WTC11 (cell line): ENCODE measurements at regions not wholly inside any gene's neighbourhood (a gene's known extent, or its start where the extent isn't known, plus 50 kb on each side); places are given as distances from the start of the nearest gene placed in this dataset.

Source experiments
- ATF1 ChIP-seq: sonication (generic); formaldehyde crosslinking; IDR thresholded peaks from 2 replicates; pipeline ENCODE4 v1.8.1; 2023; ENCODE audit warnings: mild to moderate bottlenecking, moderate library complexity, missing genetic modification reagents
- CTCF ChIP-seq: fragments of 200-600 bp; IDR thresholded peaks from 2 replicates; pipeline ENCODE4 v1.8.0; 2022; ENCODE audit warnings: antibody characterized with exemption
- ESRRA ChIP-seq: sonication (generic); formaldehyde crosslinking; IDR thresholded peaks from 2 replicates; pipeline ENCODE4 v1.8.1; 2022; ENCODE audit warnings: mild to moderate bottlenecking, missing genetic modification reagents, borderline replicate concordance
- FOXJ3 ChIP-seq: sonication (generic); formaldehyde crosslinking; IDR thresholded peaks from 2 replicates; pipeline ENCODE4 v1.9.0; 2021; ENCODE audit warnings: missing genetic modification reagents, mild to moderate bottlenecking, borderline replicate concordance
- KAT7 ChIP-seq: sonication (generic); formaldehyde crosslinking; IDR thresholded peaks from 2 replicates; pipeline ENCODE4 v1.8.1; 2023; ENCODE audit warnings: missing genetic modification reagents, mild to moderate bottlenecking, borderline replicate concordance
- SP1 ChIP-seq: sonication (generic); formaldehyde crosslinking; conservative IDR thresholded peaks from 2 replicates; pipeline ENCODE4 v1.8.1; 2022; ENCODE audit warnings: missing genetic modification reagents
- ZNF219 ChIP-seq: sonication (generic); formaldehyde crosslinking; IDR thresholded peaks from 2 replicates; pipeline ENCODE4 v1.8.0; 2023; ENCODE audit warnings: missing genetic modification reagents, mild to moderate bottlenecking, borderline replicate concordance
- TF ChIP-seq, protein P1 (sequence below): sonication (generic); formaldehyde crosslinking; IDR thresholded peaks from 2 replicates; pipeline ENCODE4 v1.8.1; 2022; ENCODE audit warnings: low read depth, missing genetic modification reagents, borderline replicate concordance
- TF ChIP-seq, protein P2 (sequence below): sonication (generic); formaldehyde crosslinking; IDR thresholded peaks from 2 replicates; pipeline ENCODE4 v1.8.1; 2023; ENCODE audit warnings: mild to moderate bottlenecking, missing genetic modification reagents, moderate library complexity
- TF ChIP-seq, protein P3 (sequence below): sonication (generic); formaldehyde crosslinking; IDR thresholded peaks from 2 replicates; pipeline ENCODE4 v1.8.0; 2022; ENCODE audit warnings: mild to moderate bottlenecking, missing genetic modification reagents

DNA sequence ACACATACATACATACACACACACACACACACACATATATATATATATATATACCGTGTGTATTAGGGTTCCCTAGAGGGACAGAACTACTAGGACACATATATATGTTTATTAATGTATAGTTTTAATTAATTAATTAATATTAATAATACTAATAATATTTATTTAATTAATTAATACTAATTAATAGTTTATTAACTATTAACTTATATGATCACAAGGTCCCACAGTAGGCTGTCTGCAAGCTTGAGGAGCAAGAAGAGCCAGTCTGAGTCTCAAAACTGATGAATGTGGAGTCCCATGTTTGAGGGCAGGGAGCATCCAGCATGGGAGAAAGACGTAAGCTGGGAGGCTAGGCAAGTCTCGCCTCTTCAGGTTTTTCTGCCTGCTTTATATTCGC is 398.0 kb upstream of the KIF2A start:
- TF ChIP-seq, protein P1, sequence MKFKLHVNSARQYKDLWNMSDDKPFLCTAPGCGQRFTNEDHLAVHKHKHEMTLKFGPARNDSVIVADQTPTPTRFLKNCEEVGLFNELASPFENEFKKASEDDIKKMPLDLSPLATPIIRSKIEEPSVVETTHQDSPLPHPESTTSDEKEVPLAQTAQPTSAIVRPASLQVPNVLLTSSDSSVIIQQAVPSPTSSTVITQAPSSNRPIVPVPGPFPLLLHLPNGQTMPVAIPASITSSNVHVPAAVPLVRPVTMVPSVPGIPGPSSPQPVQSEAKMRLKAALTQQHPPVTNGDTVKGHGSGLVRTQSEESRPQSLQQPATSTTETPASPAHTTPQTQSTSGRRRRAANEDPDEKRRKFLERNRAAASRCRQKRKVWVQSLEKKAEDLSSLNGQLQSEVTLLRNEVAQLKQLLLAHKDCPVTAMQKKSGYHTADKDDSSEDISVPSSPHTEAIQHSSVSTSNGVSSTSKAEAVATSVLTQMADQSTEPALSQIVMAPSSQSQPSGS (CRISPR knock-in tag): no peak
- TF ChIP-seq CTCF (no peak), ESRRA (CRISPR knock-in tag) (no peak), SP1 (CRISPR knock-in tag) (no peak), FOXJ3 (no peak), ZNF219 (CRISPR knock-in tag) (no peak), KAT7 (no peak), ATF1 (CRISPR knock-in tag) (no peak)
- TF ChIP-seq, protein P2, sequence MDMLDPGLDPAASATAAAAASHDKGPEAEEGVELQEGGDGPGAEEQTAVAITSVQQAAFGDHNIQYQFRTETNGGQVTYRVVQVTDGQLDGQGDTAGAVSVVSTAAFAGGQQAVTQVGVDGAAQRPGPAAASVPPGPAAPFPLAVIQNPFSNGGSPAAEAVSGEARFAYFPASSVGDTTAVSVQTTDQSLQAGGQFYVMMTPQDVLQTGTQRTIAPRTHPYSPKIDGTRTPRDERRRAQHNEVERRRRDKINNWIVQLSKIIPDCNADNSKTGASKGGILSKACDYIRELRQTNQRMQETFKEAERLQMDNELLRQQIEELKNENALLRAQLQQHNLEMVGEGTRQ (CRISPR knock-in tag): no peak
- TF ChIP-seq, protein P3, sequence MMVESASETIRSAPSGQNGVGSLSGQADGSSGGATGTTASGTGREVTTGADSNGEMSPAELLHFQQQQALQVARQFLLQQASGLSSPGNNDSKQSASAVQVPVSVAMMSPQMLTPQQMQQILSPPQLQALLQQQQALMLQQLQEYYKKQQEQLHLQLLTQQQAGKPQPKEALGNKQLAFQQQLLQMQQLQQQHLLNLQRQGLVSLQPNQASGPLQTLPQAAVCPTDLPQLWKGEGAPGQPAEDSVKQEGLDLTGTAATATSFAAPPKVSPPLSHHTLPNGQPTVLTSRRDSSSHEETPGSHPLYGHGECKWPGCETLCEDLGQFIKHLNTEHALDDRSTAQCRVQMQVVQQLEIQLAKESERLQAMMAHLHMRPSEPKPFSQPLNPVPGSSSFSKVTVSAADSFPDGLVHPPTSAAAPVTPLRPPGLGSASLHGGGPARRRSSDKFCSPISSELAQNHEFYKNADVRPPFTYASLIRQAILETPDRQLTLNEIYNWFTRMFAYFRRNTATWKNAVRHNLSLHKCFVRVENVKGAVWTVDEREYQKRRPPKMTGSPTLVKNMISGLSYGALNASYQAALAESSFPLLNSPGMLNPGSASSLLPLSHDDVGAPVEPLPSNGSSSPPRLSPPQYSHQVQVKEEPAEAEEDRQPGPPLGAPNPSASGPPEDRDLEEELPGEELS (CRISPR knock-in tag): no peak
